ENCODE measurements at regions not wholly inside any gene's neighbourhood (a gene's known extent, or its start where the extent isn't known, plus 50 kb on each side); places are given as distances from the start of the nearest gene placed in this dataset.

- Histone ChIP-seq H3K4me3 (no peak overlapping the region), H3K27me3 (replicated peaks in 1 of 2; ENCODE audit: control insufficient read depth in 2 of 2, insufficient read depth in 2 of 2, low read length in 1 of 2) (no peaks in the 10 kb centered on the region), H3K27ac (ENCODE audit: control insufficient read depth, insufficient read depth) (no peak overlapping the region), H3K4me2 (ENCODE audit: control insufficient read depth, insufficient read depth) (no peak overlapping the region), H3K4me1 (ENCODE audit: control insufficient read depth, insufficient read depth, low read length) (no peaks in the 10 kb centered on the region), H3K9ac (ENCODE audit: control insufficient read depth, insufficient read depth, low read length) (no peak overlapping the region), H3K9me3 (replicated peaks; ENCODE audit: control insufficient read depth, insufficient read depth, low read length) (no peaks in the 10 kb centered on the region), H3K36me3 (ENCODE audit: control insufficient read depth in 2 of 2, insufficient read depth in 2 of 2, low read length in 1 of 2) (no peaks in the 10 kb centered on the region), H3K79me2 (ENCODE audit: control insufficient read depth, insufficient read depth, low read length) (no peaks in the 10 kb centered on the region), H4K20me1 (ENCODE audit: control insufficient read depth, insufficient read depth) (no peaks in the 10 kb centered on the region), H2AFZ (ENCODE audit: control insufficient read depth, low read depth, low read length) (no peak overlapping the region)
- in situ Hi-C loops (cut with MboI) (no loop called here), intact Hi-C loops (cut with micrococcal nuclease; ENCODE audit: unreplicated experiment) (no loop called here)
- FAIRE-seq (no peak), DNase-seq (ENCODE audit: low read depth, low spot score) (no peak), ATAC-seq (no peak)
- POLR2A ChIA-PET = no interaction called here
- TF ChIP-seq HCFC1 (IDR thresholded peaks at IDR 0.05; ENCODE audit: low read length) = no peak
- TF ChIP-seq RB1 (IDR thresholded peaks at IDR 0.05; ENCODE audit: borderline replicate concordance) = no peak
- TF ChIP-seq RELA (IDR thresholded peaks at IDR 0.05; ENCODE audit: borderline replicate concordance, partially characterized antibody) = no peak
- TF ChIP-seq STAT1 (conservative IDR thresholded peaks at IDR 0.05) = no peak
- no peak for TF ChIP-seq PML (IDR thresholded peaks at IDR 0.05; ENCODE audit: low read length)
- no peak for TF ChIP-seq PAX5 (IDR thresholded peaks at IDR 0.05; ENCODE audit: borderline replicate concordance, low read depth, low read length)
- TF ChIP-seq RBBP5 (conservative IDR thresholded peaks at IDR 0.05) = no peak
- no peak for TF ChIP-seq RFX5 (IDR thresholded peaks at IDR 0.05; ENCODE audit: low read depth, low read length)
- TF ChIP-seq CBFB (IDR thresholded peaks at IDR 0.05; ENCODE audit: low read depth) = no peak
- TF ChIP-seq ASH2L (IDR thresholded peaks at IDR 0.05; ENCODE audit: borderline replicate concordance, low read depth) = no peak
- no peak for TF ChIP-seq PAX8 (IDR thresholded peaks at IDR 0.05)
- TF ChIP-seq TBL1XR1 (IDR thresholded peaks at IDR 0.05; ENCODE audit: low read depth, low read length) = no peak
- TF ChIP-seq YY1 (IDR thresholded peaks at IDR 0.05; ENCODE audit: low read depth, low read length) = no peak
- TF ChIP-seq SUZ12 (IDR thresholded peaks at IDR 0.05; ENCODE audit: unreplicated experiment) = no peak
- TF ChIP-seq E4F1 (IDR thresholded peaks at IDR 0.05; ENCODE audit: borderline replicate concordance, partially characterized antibody) = no peak
- TF ChIP-seq NKRF (conservative IDR thresholded peaks at IDR 0.05) = no peak
- TF ChIP-seq, protein P1, sequence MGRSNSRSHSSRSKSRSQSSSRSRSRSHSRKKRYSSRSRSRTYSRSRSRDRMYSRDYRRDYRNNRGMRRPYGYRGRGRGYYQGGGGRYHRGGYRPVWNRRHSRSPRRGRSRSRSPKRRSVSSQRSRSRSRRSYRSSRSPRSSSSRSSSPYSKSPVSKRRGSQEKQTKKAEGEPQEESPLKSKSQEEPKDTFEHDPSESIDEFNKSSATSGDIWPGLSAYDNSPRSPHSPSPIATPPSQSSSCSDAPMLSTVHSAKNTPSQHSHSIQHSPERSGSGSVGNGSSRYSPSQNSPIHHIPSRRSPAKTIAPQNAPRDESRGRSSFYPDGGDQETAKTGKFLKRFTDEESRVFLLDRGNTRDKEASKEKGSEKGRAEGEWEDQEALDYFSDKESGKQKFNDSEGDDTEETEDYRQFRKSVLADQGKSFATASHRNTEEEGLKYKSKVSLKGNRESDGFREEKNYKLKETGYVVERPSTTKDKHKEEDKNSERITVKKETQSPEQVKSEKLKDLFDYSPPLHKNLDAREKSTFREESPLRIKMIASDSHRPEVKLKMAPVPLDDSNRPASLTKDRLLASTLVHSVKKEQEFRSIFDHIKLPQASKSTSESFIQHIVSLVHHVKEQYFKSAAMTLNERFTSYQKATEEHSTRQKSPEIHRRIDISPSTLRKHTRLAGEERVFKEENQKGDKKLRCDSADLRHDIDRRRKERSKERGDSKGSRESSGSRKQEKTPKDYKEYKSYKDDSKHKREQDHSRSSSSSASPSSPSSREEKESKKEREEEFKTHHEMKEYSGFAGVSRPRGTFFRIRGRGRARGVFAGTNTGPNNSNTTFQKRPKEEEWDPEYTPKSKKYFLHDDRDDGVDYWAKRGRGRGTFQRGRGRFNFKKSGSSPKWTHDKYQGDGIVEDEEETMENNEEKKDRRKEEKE (IDR thresholded peaks at IDR 0.05) = no peak
- RAD21 ChIA-PET (ENCODE audit: unreplicated experiment) = no interaction called here
- CTCF ChIA-PET = no interaction called here
- no TSS peak for BruUV-seq (replicated peaks)
- WGBS (ENCODE audit: insufficient coverage, insufficient replicate concordance, low lambda C conversion rate, missing lambda C conversion rate) = 50% methylated on average over 2 of the region's 2 CpGs
- SMC1A ChIA-PET (ENCODE audit: uncharacterized antibody, unreplicated experiment) = interaction anchor here (1.2 kb wide), 1 partner anchor 890 kb away, joined by 4 read pairs; no protein-coding TSS in a partner anchor
Observed at GRCh38 chr5:67381236-67381880, 184.8 kb upstream of the CD180 start.
